ENCODE measurements at regions not wholly inside any gene's neighbourhood (a gene's known extent, or its start where the extent isn't known, plus 50 kb on each side); places are given as distances from the start of the nearest gene placed in this dataset.
"Not testable (repeated sequence)": the region's sequence is repeated elsewhere in the genome, so short reads cannot be mapped to it uniquely, and the experiment has no call there.

DNA sequence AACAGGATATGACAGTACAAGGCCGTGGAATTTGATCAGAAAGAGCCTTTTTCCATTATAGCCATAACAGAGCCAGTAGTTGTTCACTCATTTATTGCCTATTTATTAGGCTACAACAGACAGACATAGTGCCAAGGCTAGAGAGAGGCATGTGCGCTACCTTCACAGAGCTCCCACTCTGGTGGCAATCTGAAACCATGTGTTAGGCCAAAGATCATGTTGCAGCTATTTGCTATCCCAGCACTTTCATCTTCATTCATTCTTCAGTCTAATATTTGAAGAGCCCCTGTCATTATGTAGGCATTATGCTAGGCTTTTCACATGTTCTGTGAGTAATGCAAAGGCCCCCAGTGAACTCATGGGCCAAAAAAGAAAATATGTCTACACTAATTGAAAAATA, 404.8 kb downstream of the IGSF11 start:
- Mint-ChIP-seq H3K4me1 (no peaks in the 10 kb centered on the region), H3K9me3 (no peaks in the 10 kb centered on the region), H3K36me3 (no peaks in the 10 kb centered on the region), H3K4me3 (no peak overlapping the region), H3K27ac (no peak overlapping the region), H3K27me3 (no peaks in the 10 kb centered on the region)
- no peak for DNase-seq
- no peak for ATAC-seq (ENCODE audit: low read depth)
- POLR2A ChIA-PET = no interaction called here

DNA sequence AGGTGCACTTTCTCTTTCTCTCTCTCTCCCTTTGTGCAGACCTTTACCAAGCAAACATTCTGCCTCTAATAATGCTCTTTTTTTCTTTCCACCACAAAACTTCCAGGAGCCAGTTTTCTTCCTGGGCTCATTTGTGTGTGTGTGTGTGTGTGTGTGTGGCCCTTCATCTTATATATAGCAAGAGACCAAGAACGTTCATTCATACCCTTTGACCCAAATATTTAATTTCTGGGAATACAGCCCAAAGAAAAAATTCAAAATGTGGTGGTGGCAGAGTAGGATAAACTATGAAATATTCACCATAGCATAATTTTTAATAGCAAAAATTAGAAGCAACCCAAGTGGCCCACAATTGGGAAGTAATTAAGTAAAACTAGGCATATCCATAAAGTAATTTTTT, 398.9 kb downstream of the IGSF11 start:
- POLR2A ChIA-PET = no interaction called here
- no peaks in the 10 kb centered on the region for H3K9me3 Mint-ChIP-seq
- ATAC-seq (ENCODE audit: low read depth) = no peak
- no peak overlapping the region for H3K27ac Mint-ChIP-seq
- H3K36me3 Mint-ChIP-seq = no peaks in the 10 kb centered on the region
- no peak for DNase-seq
- no peak overlapping the region for H3K4me3 Mint-ChIP-seq
- peaks cover 4% of the 10 kb centered on the region for H3K27me3 Mint-ChIP-seq
- H3K4me1 Mint-ChIP-seq = no peaks in the 10 kb centered on the region

DNA sequence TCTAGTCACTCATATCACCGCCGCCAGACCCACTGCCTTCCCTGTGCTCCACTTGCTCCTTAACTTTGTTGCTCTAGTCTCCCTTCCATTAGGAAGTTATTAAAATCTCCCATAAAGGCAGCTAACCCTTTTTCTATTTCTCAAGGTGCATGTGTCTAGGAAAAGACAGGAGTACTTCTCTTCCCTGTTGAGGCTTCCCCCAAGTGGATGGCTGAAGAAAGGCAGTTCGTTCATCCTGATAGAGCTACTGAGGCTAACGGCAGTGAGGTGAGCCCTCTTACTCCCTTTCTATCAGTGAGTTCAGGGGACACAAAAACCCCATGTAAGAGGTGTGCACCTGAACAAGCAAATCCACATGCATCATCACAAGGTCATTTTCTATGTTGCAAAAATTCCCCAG, 397.8 kb downstream of the IGSF11 start:
- DNase-seq (no peak), ATAC-seq (ENCODE audit: low read depth) (no peak)
- Mint-ChIP-seq H3K27me3 (peaks cover 4% of the 10 kb centered on the region), H3K4me1 (no peaks in the 10 kb centered on the region), H3K4me3 (no peak overlapping the region), H3K9me3 (no peaks in the 10 kb centered on the region), H3K36me3 (no peaks in the 10 kb centered on the region), H3K27ac (no peak overlapping the region)
- POLR2A ChIA-PET = no interaction called here

- Mint-ChIP-seq H3K4me1 (no peaks in the 10 kb centered on the region), H3K27me3 (peaks cover 4% of the 10 kb centered on the region), H3K27ac (no peak overlapping the region), H3K36me3 (no peaks in the 10 kb centered on the region), H3K9me3 (no peaks in the 10 kb centered on the region), H3K4me3 (no peak overlapping the region)
- ATAC-seq (ENCODE audit: low read depth) (no peak), DNase-seq (no peak)
- POLR2A ChIA-PET = no interaction called here
Measured at GRCh38 chr3:118637846-118638245, 396.8 kb downstream of the IGSF11 start.

- Mint-ChIP-seq H3K4me3 (no peak overlapping the region), H3K4me1 (no peaks in the 10 kb centered on the region)
- DNase-seq = no peak
Measured at GRCh38 chr3:118641608-118642007, 393.0 kb downstream of the IGSF11 start.

GRCh38 chr3:118671192-118671591, 363.5 kb downstream of the IGSF11 start:
- H3K4me1 Mint-ChIP-seq = no peaks in the 10 kb centered on the region
- no peaks in the 10 kb centered on the region for H3K27me3 Mint-ChIP-seq
- DNase-seq (no peak), ATAC-seq (ENCODE audit: low read depth) (no peak)
- POLR2A ChIA-PET = no interaction called here
- H3K27ac Mint-ChIP-seq = no peak overlapping the region
- H3K36me3 Mint-ChIP-seq = no peaks in the 10 kb centered on the region
- H3K9me3 Mint-ChIP-seq = no peaks in the 10 kb centered on the region
- no peak overlapping the region for H3K4me3 Mint-ChIP-seq

More at GRCh38 chr3:118641608-118642007, 393.0 kb downstream of the IGSF11 start:
- no peak for ATAC-seq (ENCODE audit: low read depth)
- Mint-ChIP-seq H3K27me3 (no peaks in the 10 kb centered on the region), H3K27ac (no peak overlapping the region), H3K36me3 (no peaks in the 10 kb centered on the region), H3K9me3 (no peaks in the 10 kb centered on the region)
- POLR2A ChIA-PET = no interaction called here

GRCh38 chr3:118675305-118675704, 359.3 kb downstream of the IGSF11 start:
- Mint-ChIP-seq H3K9me3 (no peaks in the 10 kb centered on the region), H3K27me3 (no peaks in the 10 kb centered on the region), H3K4me1 (no peaks in the 10 kb centered on the region), H3K36me3 (no peaks in the 10 kb centered on the region), H3K4me3 (no peak overlapping the region), H3K27ac (no peak overlapping the region)
- DNase-seq = no peak
- ATAC-seq (ENCODE audit: low read depth) = no peak
- POLR2A ChIA-PET = no interaction called here

DNA sequence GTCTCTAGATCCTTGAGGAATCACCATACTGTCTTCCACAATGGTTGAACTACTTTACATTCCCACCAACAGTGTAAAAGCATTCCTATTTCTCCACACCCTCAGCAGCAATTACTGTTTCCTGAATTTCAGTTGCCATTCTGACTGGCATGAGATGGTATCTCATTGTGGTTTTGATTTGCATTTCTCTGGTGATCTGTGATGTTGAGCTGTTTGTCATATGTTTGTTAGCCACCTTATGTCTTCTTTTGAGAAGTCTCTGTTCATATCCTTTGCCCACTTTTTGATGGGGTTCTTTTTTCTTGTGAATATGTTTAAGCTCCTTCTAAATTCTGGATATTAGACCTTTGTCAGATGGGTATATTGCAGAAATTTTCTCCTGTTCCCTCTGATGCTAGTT, 356.0 kb downstream of the IGSF11 start:
- H3K27me3 Mint-ChIP-seq; DNase-seq; ATAC-seq (ENCODE audit: low read depth); H3K27ac Mint-ChIP-seq; H3K36me3 Mint-ChIP-seq; H3K4me3 Mint-ChIP-seq; H3K4me1 Mint-ChIP-seq; POLR2A ChIA-PET; H3K9me3 Mint-ChIP-seq: not testable (repeated sequence)

DNA sequence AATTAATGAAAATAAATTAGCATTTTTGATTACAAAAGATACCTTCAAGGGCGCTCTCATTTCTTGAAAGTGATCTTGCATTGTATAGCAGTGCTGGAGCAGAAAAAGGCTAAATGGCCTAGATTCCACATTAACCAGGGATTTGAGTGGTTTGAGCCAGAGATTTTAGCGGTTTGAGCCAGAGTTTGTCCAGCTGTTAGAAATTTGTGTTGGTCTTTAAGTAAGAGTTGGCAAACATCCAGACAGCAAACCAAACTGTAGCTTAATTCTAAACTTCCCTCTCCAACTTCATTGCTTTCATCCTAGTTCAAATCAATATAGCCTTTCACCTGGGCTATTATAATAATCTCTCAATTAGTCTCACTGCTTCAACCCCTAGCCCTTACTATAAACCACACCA, 351.7 kb downstream of the IGSF11 start:
- Mint-ChIP-seq H3K4me3 (no peak overlapping the region), H3K4me1 (no peaks in the 10 kb centered on the region)

GRCh38 chr3:118683636-118684035, 351.0 kb downstream of the IGSF11 start:
- H3K27ac Mint-ChIP-seq = no peak overlapping the region
- no peak overlapping the region for H3K4me3 Mint-ChIP-seq
- H3K27me3 Mint-ChIP-seq = peaks cover 3% of the 10 kb centered on the region
- H3K36me3 Mint-ChIP-seq = no peaks in the 10 kb centered on the region
- H3K9me3 Mint-ChIP-seq = peaks cover 2% of the 10 kb centered on the region
- ATAC-seq (ENCODE audit: low read depth) = no peak
- POLR2A ChIA-PET = no interaction called here
- no peaks in the 10 kb centered on the region for H3K4me1 Mint-ChIP-seq
- no peak for DNase-seq

More for the DNA sequence above, 351.7 kb downstream of the IGSF11 start:
- Mint-ChIP-seq H3K36me3 (no peaks in the 10 kb centered on the region), H3K9me3 (peaks cover 2% of the 10 kb centered on the region), H3K27ac (no peak overlapping the region), H3K27me3 (peaks cover 3% of the 10 kb centered on the region)
- no peak for DNase-seq
- ATAC-seq (ENCODE audit: low read depth) = no peak
- POLR2A ChIA-PET = no interaction called here

GRCh38 chr3:118688396-118688884, 346.2 kb downstream of the IGSF11 start:
- Mint-ChIP-seq H3K36me3 (no peaks in the 10 kb centered on the region), H3K27ac (no peak overlapping the region), H3K4me1 (peaks cover 3% of the 10 kb centered on the region), H3K4me3 (no peak overlapping the region), H3K9me3 (no peaks in the 10 kb centered on the region), H3K27me3 (peaks cover 3% of the 10 kb centered on the region)
- ATAC-seq (ENCODE audit: low read depth) (no peak), DNase-seq (no peak)
- POLR2A ChIA-PET = no interaction called here

- Mint-ChIP-seq H3K36me3 (no peaks in the 10 kb centered on the region), H3K27me3 (no peaks in the 10 kb centered on the region), H3K4me3 (no peak overlapping the region), H3K9me3 (no peaks in the 10 kb centered on the region), H3K27ac (no peak overlapping the region), H3K4me1 (peaks cover 3% of the 10 kb centered on the region)
- no peak for DNase-seq
- POLR2A ChIA-PET = no interaction called here
- ATAC-seq (ENCODE audit: low read depth) = no peak
Measured at GRCh38 chr3:118692416-118692815, 342.2 kb downstream of the IGSF11 start.

DNA sequence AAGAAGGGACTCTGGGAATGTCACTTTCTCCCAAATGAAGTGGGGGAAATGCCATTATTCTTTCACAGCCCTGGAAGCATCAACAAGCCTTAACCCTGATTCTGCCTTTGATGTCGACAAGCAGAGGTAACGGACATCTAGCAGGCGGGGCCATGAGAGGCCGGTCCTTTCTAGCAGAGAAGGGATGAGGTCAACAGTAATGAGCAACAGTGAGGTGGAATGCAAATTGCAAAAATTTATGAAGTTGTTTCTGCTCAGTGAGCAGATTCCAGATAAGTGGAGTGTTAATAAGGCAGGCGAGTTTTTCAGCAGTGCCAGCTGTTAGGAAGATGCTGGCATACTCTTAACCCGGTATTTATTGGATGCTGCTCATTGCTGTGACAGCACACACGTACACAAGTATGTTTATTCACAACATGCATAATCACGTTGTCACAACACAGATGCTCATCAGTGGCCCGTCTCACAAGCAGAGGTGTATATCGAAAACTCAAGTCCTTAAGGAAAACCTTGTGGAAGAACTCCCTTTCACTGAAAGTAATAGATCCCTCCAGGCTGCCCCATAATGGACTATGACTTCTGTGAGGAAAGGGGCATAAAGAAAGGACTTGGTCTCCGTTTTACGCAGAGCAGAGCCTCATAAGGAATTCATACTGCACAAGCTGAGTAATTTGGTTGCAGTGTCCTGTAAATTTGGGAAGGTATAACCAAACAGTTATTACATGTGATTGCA, 329.0 kb downstream of the IGSF11 start:
- DNase-seq (no peak), ATAC-seq (ENCODE audit: low read depth) (no peak)
- POLR2A ChIA-PET = no interaction called here
- Mint-ChIP-seq H3K4me3 (no peak overlapping the region), H3K4me1 (no peaks in the 10 kb centered on the region), H3K27me3 (peaks cover 2% of the 10 kb centered on the region), H3K36me3 (no peaks in the 10 kb centered on the region), H3K9me3 (no peaks in the 10 kb centered on the region), H3K27ac (no peak overlapping the region)

DNA sequence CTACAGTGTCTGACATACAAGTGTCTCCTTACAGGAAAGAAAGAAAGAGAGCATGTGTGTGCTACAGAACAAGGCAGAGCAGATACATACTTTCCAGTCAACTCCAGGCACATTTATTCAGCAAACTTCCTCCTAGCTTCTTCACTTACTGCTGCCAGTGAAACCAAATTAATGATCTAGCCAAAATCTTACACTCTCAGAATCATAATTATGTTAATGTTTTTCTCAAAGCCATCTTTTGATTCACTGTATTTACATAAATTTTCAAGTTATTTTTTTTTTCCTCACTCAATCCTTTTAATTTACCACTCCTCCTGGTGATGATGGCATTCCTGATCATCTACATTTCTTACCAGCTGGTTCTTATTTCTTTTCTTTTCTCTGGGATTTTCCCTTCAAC, 326.7 kb downstream of the IGSF11 start:
- H3K27ac Mint-ChIP-seq = no peak overlapping the region
- DNase-seq = no peak
- no peaks in the 10 kb centered on the region for H3K4me1 Mint-ChIP-seq

DNA sequence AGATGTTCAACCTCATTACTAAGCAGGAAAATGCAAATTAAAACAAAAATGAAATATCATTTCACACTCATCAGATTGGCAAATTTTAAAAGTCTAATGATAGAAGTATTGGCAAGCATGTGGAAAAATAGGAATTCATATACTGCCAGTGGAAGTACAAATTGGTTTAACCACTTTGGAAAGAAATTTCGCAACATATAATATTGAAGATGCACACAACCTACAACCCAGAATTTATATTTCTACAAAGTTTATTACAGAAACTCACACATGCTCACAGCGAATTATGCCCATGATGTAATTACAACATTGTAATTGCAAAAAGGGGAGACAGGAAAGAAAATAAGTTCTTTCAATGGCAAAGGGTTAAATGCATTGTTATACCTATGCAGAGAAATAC, 324.1 kb downstream of the IGSF11 start:
- no peaks in the 10 kb centered on the region for H3K9me3 Mint-ChIP-seq
- DNase-seq (no peak), ATAC-seq (ENCODE audit: low read depth) (no peak)
- no peaks in the 10 kb centered on the region for H3K27me3 Mint-ChIP-seq
- H3K4me3 Mint-ChIP-seq = no peak overlapping the region
- no peak overlapping the region for H3K27ac Mint-ChIP-seq
- no peaks in the 10 kb centered on the region for H3K36me3 Mint-ChIP-seq
- H3K4me1 Mint-ChIP-seq = no peaks in the 10 kb centered on the region
- POLR2A ChIA-PET = no interaction called here

More for the DNA sequence above, 326.7 kb downstream of the IGSF11 start:
- POLR2A ChIA-PET = no interaction called here
- H3K36me3 Mint-ChIP-seq = no peaks in the 10 kb centered on the region
- no peaks in the 10 kb centered on the region for H3K9me3 Mint-ChIP-seq
- peaks cover 2% of the 10 kb centered on the region for H3K27me3 Mint-ChIP-seq
- ATAC-seq (ENCODE audit: low read depth) = no peak
- H3K4me3 Mint-ChIP-seq = no peak overlapping the region
